Rectal smooth muscle tissue (tissue), 1 donor: ENCODE measurements at regions not wholly inside any gene's neighbourhood (a gene's known extent, or its start where the extent isn't known, plus 50 kb on each side); places are given as distances from the start of the nearest gene placed in this dataset.

Experiments used
- H3K27ac ChIP-seq: one replicate; pipeline ENCODE4 v1.7.0; 2013; ENCODE audit warnings: low read depth, low read length, inconsistent platforms
- H3K27me3 ChIP-seq: one replicate; pipeline ENCODE4 v1.7.0; 2013; ENCODE audit warnings: low read length; ENCODE audit not compliant: control insufficient read depth, insufficient read depth
- H3K36me3 ChIP-seq: one replicate; pipeline ENCODE4 v1.7.0; 2013; ENCODE audit warnings: low read length; ENCODE audit not compliant: control insufficient read depth, insufficient read depth
- H3K4me1 ChIP-seq: one replicate; pipeline ENCODE4 v1.7.0; 2013; ENCODE audit warnings: low read length; ENCODE audit not compliant: control insufficient read depth, insufficient read depth
- H3K4me3 ChIP-seq: one replicate; pipeline ENCODE4 v1.7.0; 2013; ENCODE audit warnings: low read length
- H3K9ac ChIP-seq: one replicate; pipeline ENCODE4 v1.7.0; 2013; ENCODE audit warnings: low read length

DNA sequence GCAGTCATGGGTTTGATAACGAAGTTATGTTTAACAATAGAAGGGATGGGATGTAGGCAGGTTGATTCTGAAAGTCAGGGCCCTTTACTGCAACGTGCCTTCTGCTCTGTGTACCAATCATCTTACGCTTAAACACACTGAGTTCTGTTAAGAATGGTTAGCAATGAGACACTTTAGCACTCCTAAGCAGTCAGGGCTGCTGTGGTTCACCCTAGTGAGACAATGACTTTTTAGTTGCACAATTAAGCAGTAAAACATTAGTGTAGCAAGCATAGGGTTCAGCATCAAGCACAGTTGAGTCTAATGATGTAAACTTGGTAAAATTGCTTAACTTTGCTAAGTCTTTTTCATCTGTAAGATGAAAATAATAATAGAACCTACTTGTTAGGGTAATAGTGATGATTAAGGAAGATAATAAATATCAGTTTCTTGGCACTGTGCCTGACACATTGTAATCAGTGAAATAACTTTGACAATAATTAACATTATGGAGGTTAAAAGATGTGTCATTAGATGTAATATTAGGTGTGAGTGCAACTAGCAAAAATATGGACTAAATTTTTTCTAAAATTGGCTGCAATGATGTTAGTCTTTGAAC lies 484.2 kb upstream of the THBS1 start:
- Histone ChIP-seq H3K27ac (no peak overlapping the region), H3K4me3 (no peak overlapping the region)

DNA sequence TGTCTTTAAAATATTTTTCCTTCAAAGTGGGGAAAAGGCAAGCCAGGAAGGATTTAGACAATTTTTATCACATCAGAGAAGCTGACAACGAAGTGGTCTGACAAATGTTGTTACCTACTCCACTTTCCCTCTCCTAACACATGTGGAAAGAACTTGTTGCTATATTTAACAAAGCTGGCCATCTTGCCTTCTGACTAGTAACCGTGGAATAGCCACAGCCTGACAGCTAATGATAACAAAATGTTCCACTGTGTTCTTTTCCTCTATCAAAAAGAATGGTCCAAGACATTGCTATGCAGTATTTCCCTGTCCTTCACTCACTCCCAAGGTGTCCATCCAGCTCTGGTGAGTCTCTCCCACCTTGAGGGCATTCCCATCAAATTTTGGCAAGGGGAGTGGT lies 481.4 kb upstream of the THBS1 start:
- Histone ChIP-seq H3K4me3 (no peak overlapping the region), H3K27ac (no peak overlapping the region)

More for the DNA sequence above, 484.2 kb upstream of the THBS1 start:
- no peaks in the 10 kb centered on the region for H3K36me3 ChIP-seq
- H3K4me1 ChIP-seq: peaks cover 8% of the 10 kb centered on the region
- H3K9ac ChIP-seq: no peak overlapping the region
- H3K27me3 ChIP-seq: no peaks in the 10 kb centered on the region

DNA sequence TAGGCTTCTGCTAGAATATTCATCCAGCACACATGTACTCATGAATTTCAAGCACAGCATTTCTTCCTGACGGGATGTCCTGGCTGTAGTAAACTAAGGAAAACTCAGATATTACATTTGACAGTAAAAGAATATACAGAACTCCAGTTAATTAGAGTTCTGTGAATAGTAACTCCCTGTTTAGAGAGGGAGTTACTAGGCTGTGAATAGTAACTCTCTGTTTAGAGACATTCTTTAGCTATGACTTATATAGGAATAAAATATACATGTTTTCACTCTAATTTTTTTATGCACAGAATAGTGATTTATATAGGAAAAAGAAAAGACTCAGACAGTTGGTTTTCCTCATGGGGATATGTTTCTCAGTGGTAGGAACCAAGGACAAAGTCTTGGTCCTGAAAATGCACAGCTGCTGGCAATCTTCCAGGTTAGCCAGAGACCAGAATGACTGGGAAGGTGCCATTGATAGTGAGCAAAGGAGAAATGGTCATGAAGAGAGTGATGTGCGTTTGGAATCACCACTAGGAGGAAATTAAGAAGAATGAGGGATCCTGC lies 480.7 kb upstream of the THBS1 start:
- Histone ChIP-seq H3K27ac (no peak overlapping the region), H3K4me3 (no peak overlapping the region), H3K36me3 (no peaks in the 10 kb centered on the region), H3K9ac (no peak overlapping the region), H3K4me1 (peaks cover 3% of the 10 kb centered on the region), H3K27me3 (no peaks in the 10 kb centered on the region)

More for the DNA sequence above, 481.4 kb upstream of the THBS1 start:
- Histone ChIP-seq H3K27me3 (no peaks in the 10 kb centered on the region), H3K4me1 (peaks cover 5% of the 10 kb centered on the region), H3K36me3 (no peaks in the 10 kb centered on the region), H3K9ac (no peak overlapping the region)

DNA sequence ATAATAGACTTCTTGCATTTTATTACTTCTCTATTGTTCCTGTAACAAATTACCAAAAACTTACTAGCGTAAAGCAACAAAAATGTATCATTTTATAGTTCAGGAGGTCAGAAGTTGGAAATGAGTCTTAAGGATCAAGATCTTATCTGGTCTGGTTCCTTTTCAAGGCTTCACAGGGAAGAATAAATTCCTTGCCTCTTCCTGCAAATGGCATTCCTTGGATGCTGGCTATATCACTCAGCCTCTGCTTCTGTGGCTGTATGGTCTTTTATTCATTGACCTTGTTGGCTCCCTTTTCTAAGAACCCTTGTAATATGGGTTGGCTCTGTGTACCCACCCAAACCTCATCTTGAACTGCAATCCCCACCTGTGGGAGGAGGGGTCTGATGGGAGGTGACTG lies 478.4 kb upstream of the THBS1 start:
- Histone ChIP-seq H3K36me3 (no peaks in the 10 kb centered on the region), H3K9ac (no peak overlapping the region), H3K4me3 (no peak overlapping the region), H3K27ac (no peak overlapping the region), H3K27me3 (no peaks in the 10 kb centered on the region), H3K4me1 (no peaks in the 10 kb centered on the region)

DNA sequence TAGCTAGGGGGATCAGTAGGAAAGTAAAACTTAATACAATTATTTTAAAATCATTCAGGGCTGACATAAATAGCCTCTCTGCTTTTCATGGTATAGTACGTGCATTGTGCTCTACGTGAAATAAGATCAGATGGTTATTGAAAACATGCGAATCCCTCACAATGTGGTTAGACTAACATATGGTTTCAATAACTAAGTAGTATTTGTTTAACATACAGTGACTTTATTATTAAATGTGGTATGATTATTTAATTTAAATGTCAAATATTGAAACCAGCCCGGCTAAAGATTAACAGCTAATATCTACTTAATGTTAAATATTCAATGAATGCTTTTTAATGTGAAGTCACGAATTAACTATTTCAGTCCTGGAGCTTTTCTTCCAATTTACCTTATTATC lies 473.9 kb upstream of the THBS1 start:
- Histone ChIP-seq H3K4me1 (no peaks in the 10 kb centered on the region), H3K27me3 (no peaks in the 10 kb centered on the region)

DNA sequence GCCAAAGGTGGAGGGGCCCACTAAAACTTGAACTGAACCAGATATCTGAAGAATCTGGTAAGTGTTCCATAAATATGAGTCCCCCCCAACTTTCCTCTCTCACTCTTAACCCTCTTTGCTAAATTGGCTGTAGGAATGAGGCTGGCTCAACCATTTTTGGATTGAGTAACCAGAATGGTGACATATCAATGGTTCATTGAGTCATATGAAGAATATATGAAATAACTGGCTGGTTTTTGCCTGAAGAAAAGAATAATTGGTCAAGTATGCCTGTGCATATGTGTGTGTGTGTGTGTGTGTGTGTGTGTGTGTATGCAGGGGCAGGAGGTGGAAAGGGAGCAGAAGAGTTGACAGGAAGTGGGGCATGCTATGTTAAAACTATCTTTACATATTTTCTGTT lies 472.9 kb upstream of the THBS1 start:
- H3K4me3 ChIP-seq: no peak overlapping the region
- H3K27me3 ChIP-seq: no peaks in the 10 kb centered on the region
- no peaks in the 10 kb centered on the region for H3K4me1 ChIP-seq
- H3K9ac ChIP-seq: no peak overlapping the region
- H3K36me3 ChIP-seq: no peaks in the 10 kb centered on the region
- H3K27ac ChIP-seq: no peak overlapping the region

More for the DNA sequence above, 473.9 kb upstream of the THBS1 start:
- Histone ChIP-seq H3K36me3 (no peaks in the 10 kb centered on the region), H3K4me3 (no peak overlapping the region), H3K27ac (no peak overlapping the region), H3K9ac (no peak overlapping the region)

DNA sequence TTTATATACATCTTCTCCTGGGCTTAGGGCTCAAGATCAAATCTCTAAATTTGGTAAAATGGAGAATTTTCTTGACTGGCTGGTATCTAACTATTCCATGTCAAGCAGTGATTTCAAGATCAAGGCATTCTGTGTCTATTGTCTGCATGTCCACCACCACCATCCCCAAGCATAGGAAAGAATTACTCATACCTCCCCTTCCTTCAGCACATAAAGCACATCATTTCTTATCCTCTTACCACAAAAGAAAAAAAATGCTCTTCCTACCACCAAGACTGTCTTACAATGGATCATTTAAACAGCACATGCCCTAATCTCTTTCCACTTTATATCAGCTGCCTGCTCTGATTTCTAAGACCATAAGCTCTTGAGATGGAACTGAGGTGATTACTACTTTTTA lies 470.5 kb upstream of the THBS1 start:
- no peak overlapping the region for H3K4me3 ChIP-seq
- no peaks in the 10 kb centered on the region for H3K4me1 ChIP-seq
- no peak overlapping the region for H3K9ac ChIP-seq
- H3K27me3 ChIP-seq: no peaks in the 10 kb centered on the region
- H3K27ac ChIP-seq: no peak overlapping the region
- no peaks in the 10 kb centered on the region for H3K36me3 ChIP-seq

DNA sequence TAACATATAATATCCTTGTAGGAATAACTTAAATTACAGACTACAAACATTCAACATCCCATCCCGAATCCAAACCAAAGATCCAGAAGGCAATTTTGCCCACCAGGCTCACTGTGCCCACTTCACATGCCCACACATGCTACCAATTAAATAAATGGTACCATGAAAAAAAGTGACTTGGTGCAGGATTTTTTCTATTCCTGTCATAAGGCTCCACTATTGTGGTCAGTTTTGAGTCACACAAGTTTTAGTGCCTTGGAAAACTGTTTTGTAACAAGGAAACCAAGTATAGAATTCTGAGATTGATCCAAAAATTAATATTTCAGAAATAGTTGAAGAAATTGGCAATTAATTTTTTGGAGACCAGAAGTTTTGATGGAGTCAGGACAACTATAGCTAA lies 470.1 kb upstream of the THBS1 start:
- Histone ChIP-seq H3K4me1 (no peaks in the 10 kb centered on the region), H3K27ac (no peak overlapping the region), H3K4me3 (no peak overlapping the region), H3K27me3 (no peaks in the 10 kb centered on the region), H3K36me3 (no peaks in the 10 kb centered on the region), H3K9ac (no peak overlapping the region)

DNA sequence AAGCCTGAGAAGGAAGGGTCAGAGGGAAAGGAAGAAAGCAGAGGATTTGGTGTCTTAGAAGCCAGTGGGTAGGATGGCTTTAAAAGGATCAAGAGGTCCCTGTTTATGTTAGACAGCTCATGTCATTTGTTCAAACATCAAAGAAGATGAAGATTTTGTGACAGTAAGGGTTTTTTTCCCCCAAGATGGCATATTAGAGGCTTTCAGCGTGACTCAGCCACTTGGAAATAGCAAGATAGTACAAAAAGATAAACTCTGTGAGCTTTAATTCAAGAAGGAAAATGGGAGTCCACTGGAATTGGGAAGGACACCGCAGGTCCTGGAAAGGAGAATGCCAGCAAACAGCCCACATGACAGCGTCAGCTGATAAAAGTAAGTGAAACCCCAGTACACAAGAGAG lies 467.1 kb upstream of the THBS1 start:
- H3K36me3 ChIP-seq: no peaks in the 10 kb centered on the region
- no peaks in the 10 kb centered on the region for H3K27me3 ChIP-seq
- H3K9ac ChIP-seq: no peak overlapping the region
- no peaks in the 10 kb centered on the region for H3K4me1 ChIP-seq
- H3K4me3 ChIP-seq: no peak overlapping the region
- no peak overlapping the region for H3K27ac ChIP-seq

DNA sequence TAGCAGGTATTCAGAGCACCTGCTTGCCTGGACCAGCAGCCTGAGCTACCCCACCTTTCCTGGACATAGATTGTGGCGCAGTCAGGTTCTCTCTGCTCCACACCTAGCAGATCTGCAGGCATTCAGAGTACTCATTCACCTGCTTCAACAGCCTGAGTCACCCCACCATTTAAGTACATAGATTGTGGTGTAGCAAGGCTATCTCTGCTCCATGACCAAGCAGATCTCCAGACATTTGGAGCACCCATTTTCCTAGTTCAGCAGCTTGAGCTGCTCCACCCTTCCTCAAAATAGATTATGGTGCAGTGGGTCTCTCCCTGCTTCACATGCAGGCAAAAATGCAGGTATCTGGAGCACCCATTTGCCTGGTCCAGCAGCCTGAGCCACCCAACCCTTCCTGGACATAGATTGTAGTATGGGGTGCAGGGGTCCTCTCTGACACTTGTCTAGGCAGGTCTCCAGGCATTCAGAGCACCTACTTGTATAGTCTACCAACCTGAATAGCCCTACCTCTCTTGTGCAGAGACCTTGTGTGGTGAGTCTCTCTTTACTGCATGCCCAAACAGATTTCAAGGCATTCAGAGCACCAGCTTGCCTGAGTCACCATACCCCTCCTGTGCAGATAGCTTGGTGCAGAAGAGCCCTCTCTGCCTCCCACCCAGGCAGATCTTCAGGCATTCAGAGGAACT lies 466.0 kb upstream of the THBS1 start:
- H3K36me3 ChIP-seq: no peaks in the 10 kb centered on the region
- no peak overlapping the region for H3K4me3 ChIP-seq
- H3K4me1 ChIP-seq: no peaks in the 10 kb centered on the region
- H3K27ac ChIP-seq: no peak overlapping the region
- no peak overlapping the region for H3K9ac ChIP-seq
- H3K27me3 ChIP-seq: no peaks in the 10 kb centered on the region

DNA sequence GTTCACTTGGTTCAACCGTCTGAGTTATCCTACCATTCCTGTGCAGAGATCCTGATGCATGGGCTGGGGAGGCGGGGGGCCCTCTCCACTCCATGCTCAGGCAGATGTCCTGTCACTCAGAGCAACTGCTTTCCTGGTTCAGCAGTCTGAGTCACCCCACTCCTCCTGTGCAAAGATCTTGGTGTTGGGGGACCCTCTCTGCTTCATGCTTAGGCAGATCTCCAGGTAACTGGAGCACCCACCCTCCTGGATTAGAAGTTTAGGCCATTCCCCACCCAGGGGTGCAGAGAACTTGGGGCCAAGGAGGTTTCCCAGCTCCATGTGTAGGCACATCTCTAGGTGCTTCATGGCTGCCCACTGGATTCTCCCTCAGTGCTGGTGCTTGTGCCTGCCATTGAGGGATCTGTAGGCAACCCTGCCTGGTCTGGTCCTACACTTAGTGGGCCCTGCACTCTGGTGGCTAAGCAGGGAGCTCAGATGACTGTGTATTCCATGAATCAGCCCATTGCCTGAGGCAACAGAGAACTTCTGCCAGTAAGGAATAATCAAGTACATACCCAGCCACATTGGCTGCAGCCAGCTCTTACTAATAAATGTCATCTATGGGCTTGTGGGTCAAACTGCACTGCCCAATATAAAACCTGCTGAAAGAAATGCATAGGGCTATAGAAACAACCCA lies 465.4 kb upstream of the THBS1 start:
- H3K27me3 ChIP-seq: no peaks in the 10 kb centered on the region
- no peaks in the 10 kb centered on the region for H3K4me1 ChIP-seq
- H3K36me3 ChIP-seq: no peaks in the 10 kb centered on the region
- H3K27ac ChIP-seq: no peak overlapping the region
- H3K4me3 ChIP-seq: no peak overlapping the region
- H3K9ac ChIP-seq: no peak overlapping the region

DNA sequence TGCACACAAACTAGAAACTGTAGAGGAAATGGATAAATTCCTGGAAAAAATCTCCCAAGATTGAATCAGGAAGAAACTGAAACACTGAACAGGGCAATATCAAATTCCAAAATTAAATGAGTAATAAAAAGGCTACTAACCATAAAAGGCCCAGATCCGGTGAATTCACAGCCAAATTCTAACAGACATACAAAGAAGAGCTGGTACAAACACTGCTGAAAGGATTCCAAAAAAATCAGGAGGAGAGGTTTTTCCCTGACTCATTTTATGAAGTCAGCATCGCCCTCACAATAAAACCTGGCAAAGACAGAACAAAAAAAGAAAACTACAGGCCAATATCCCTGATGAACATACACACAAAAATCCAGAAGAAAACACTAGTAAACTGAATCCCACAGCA lies 462.4 kb upstream of the THBS1 start:
- Histone ChIP-seq H3K4me1 (no peaks in the 10 kb centered on the region), H3K9ac (no peak overlapping the region), H3K27me3 (no peaks in the 10 kb centered on the region), H3K27ac (no peak overlapping the region), H3K36me3 (no peaks in the 10 kb centered on the region), H3K4me3 (no peak overlapping the region)
